Stimulated activated effector memory CD8-positive, alpha-beta T cell treated with anti-CD3 and anti-CD28 coated beads, Interleukin-12 subunit alpha, Interleukin-12 subunit beta, amount 100 ng/mL, for 72 hours (primary cell): ENCODE measurements at regions not wholly inside any gene's neighbourhood (a gene's known extent, or its start where the extent isn't known, plus 50 kb on each side); places are given as distances from the start of the nearest gene placed in this dataset.

ENCODE experiments used
- ATAC-seq: fragments of 150-1000 bp; cut with Tn5 transposase; 2 replicates; pipeline ENCODE4 v1.10.0; 2021
- DNase-seq, 2 donors: peaks; one replicate each; pipeline ENCODE4 v3.0.0; 2021 to 2022; ENCODE audit warnings: low spot score in 2 of 2
- H3K27ac Mint-ChIP-seq: one replicate; pipeline ENCODE4 v1.8.0; 2022; ENCODE audit warnings: mild to moderate bottlenecking, mixed read lengths
- H3K36me3 Mint-ChIP-seq: one replicate; pipeline ENCODE4 v1.8.0; 2022; ENCODE audit warnings: mild to moderate bottlenecking, mixed read lengths
- H3K4me1 Mint-ChIP-seq: one replicate; pipeline ENCODE4 v1.8.0; 2022; ENCODE audit warnings: mixed read lengths
- H3K4me3 Mint-ChIP-seq: one replicate; pipeline ENCODE4 v1.8.0; 2022; ENCODE audit warnings: mild to moderate bottlenecking, mixed read lengths
- H3K9me3 Mint-ChIP-seq: one replicate; pipeline ENCODE4 v1.8.0; 2022; ENCODE audit warnings: mixed read lengths

GRCh38 chr12:42792265-42792664, 202.7 kb upstream of the PRICKLE1 start:
- H3K4me1 Mint-ChIP-seq: no peaks in the 10 kb centered on the region

GRCh38 chr12:42791399-42791798, 201.9 kb upstream of the PRICKLE1 start:
- Mint-ChIP-seq H3K27ac (no peak overlapping the region), H3K4me1 (no peaks in the 10 kb centered on the region), H3K9me3 (peaks cover 2% of the 10 kb centered on the region), H3K4me3 (no peak overlapping the region), H3K36me3 (no peaks in the 10 kb centered on the region)
- ATAC-seq: no peak
- DNase-seq: no peak

More at GRCh38 chr12:42792265-42792664, 202.7 kb upstream of the PRICKLE1 start:
- Mint-ChIP-seq H3K4me3 (no peak overlapping the region), H3K9me3 (peaks cover 2% of the 10 kb centered on the region), H3K36me3 (no peaks in the 10 kb centered on the region), H3K27ac (no peak overlapping the region)
- DNase-seq (no peak), ATAC-seq (no peak)

- Mint-ChIP-seq H3K4me3 (no peak overlapping the region), H3K27ac (no peak overlapping the region), H3K4me1 (no peaks in the 10 kb centered on the region), H3K9me3 (peaks cover 2% of the 10 kb centered on the region), H3K36me3 (no peaks in the 10 kb centered on the region)
- ATAC-seq (no peak), DNase-seq (no peak)
Observed at GRCh38 chr12:42790761-42791151, 201.2 kb upstream of the PRICKLE1 start.

DNA sequence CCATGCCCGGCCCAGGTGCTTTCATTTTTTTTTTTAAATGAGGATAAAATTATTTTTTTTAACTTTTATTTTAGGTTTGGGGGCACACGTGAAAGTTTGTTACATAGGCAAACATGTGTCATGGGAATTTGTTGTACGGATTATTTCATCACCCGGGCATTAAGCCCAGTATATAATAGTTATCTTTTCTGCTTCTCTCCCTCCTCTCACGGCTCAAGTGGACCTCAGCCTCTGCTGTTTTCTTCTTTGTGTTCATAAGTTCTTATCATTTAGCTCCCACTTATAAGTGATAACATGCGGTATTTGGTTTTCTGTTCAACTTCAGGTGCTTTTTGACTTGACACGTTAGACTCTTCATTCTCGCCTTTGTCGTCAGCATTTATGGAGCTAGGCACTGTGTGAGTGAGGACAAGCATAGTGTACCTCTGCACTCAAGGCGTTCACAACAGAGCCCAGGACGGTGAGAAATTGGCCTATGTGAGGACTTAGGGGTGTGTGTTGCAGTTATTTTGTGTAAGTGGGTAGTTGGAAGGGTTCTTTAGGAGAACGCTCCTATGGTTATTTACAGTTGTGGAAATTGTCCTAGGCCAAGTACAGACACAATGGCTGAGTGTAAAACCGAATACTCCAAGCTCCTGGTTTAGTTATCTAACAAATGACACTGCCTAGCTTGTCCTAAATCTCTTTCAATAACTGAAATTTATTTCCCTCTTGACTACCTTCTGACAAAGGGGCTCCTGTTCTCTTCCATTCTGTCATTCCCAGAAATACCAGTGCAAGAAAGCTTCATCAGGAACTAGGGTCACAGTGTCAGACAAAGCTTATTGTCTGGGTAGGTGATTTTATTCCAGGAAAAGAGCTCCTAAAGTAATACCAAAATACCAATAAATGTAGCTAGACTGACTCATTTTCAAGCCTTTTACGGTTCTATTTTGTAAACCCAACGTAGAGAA, 200.5 kb upstream of the PRICKLE1 start:
- Mint-ChIP-seq H3K4me1 (no peaks in the 10 kb centered on the region), H3K36me3 (no peaks in the 10 kb centered on the region), H3K4me3 (no peak overlapping the region), H3K9me3 (peaks cover 2% of the 10 kb centered on the region), H3K27ac (no peak overlapping the region)
- DNase-seq: no peak
- no peak for ATAC-seq

GRCh38 chr12:42786400-42787148, 197.0 kb upstream of the PRICKLE1 start:
- DNase-seq (no peak), ATAC-seq (no peak)
- Mint-ChIP-seq H3K36me3 (no peaks in the 10 kb centered on the region), H3K9me3 (no peaks in the 10 kb centered on the region), H3K27ac (no peak overlapping the region), H3K4me1 (no peaks in the 10 kb centered on the region), H3K4me3 (no peak overlapping the region)

DNA sequence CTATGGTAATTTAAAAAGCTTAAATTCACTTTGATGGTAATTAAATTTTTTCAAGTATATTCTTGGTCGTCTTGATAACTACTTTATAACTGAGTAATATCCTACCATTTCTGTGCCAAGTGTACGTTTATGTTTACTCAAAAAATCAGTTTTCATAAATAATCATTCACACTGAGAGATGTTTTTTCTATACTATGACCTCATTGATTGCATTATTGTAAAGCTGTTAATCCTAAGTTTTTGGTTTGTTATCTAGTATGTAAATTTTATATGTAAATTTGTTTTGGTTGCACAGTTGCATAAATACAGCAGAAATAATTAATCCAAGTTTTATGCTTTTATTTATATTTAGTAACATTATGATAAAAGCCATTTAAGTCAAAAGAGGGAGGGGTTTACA, 196.4 kb upstream of the PRICKLE1 start:
- H3K36me3 Mint-ChIP-seq: no peaks in the 10 kb centered on the region
- no peaks in the 10 kb centered on the region for H3K9me3 Mint-ChIP-seq
- DNase-seq (no peak), ATAC-seq (no peak)
- no peak overlapping the region for H3K27ac Mint-ChIP-seq
- H3K4me1 Mint-ChIP-seq: no peaks in the 10 kb centered on the region
- H3K4me3 Mint-ChIP-seq: no peak overlapping the region

GRCh38 chr12:42780671-42781070, 191.1 kb upstream of the PRICKLE1 start:
- DNase-seq: no peak
- Mint-ChIP-seq H3K27ac (no peak overlapping the region), H3K36me3 (no peaks in the 10 kb centered on the region), H3K4me1 (no peaks in the 10 kb centered on the region), H3K4me3 (no peak overlapping the region), H3K9me3 (no peaks in the 10 kb centered on the region)
- no peak for ATAC-seq

DNA sequence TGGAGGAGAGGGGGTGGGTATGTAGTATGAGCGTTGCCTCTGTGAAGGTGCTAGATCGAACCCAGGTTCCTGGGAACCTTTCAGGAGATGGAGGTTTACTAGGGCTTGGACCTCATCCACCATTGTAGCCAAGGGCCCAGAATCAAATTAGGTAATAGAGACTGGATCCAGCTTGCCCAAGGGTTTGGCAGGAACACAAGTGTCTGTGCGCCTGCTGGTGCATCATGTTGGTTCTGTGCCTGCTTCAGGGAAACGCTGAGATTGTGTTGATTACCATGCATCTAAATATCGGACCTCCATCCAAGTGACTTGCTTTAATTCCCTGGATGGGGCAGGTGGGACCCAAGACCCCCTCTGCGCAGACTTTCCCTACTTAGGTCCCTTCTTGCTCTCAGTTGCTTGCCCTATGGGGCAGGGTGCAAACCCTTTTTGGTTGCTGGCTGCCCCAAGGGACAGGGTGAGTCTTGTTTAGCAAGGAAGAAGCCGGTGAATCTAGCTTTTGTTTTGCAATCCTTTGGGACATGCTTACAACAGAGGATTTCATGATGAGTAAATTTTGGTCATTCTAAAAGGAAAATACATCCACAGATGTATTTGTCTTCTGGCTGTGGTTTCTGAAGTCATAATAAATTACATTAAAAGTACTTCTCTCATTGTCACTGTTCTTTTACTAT, 189.8 kb upstream of the PRICKLE1 start:
- ATAC-seq (no peak), DNase-seq (no peak)
- Mint-ChIP-seq H3K9me3 (no peaks in the 10 kb centered on the region), H3K27ac (no peak overlapping the region), H3K4me1 (no peaks in the 10 kb centered on the region), H3K36me3 (no peaks in the 10 kb centered on the region), H3K4me3 (no peak overlapping the region)

DNA sequence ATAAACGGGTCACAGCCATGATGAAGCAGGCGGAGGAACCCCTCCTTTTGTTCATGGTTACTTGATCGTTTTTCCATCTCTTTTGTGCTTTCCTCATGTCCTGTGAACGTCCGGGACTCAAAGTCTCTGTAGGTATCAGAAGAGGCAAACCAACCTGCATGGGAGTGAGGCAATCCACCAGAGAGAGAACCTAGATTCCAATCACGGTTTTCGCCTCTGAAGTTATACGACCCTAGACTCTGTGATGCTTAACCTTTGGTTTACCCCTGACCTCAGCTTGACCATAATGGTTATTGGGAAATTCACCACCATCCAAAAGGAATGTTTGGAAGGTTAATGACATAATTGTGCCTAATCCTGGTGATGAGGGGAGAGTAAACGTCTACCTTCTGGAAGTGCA, 186.8 kb upstream of the PRICKLE1 start:
- Mint-ChIP-seq H3K4me1 (no peaks in the 10 kb centered on the region), H3K36me3 (no peaks in the 10 kb centered on the region), H3K4me3 (no peak overlapping the region), H3K9me3 (peaks cover 8% of the 10 kb centered on the region), H3K27ac (no peak overlapping the region)
- ATAC-seq: no peak
- DNase-seq: no peak

GRCh38 chr12:42774238-42774637, 184.7 kb upstream of the PRICKLE1 start:
- no peak overlapping the region for H3K27ac Mint-ChIP-seq
- H3K4me1 Mint-ChIP-seq: no peaks in the 10 kb centered on the region
- no peak for DNase-seq
- no peaks in the 10 kb centered on the region for H3K36me3 Mint-ChIP-seq
- no peak for ATAC-seq
- peaks cover 14% of the 10 kb centered on the region for H3K9me3 Mint-ChIP-seq
- no peak overlapping the region for H3K4me3 Mint-ChIP-seq

GRCh38 chr12:42770261-42770660, 180.7 kb upstream of the PRICKLE1 start:
- no peak overlapping the region for H3K4me3 Mint-ChIP-seq
- DNase-seq: no peak
- no peak overlapping the region for H3K27ac Mint-ChIP-seq
- H3K36me3 Mint-ChIP-seq: no peaks in the 10 kb centered on the region
- H3K4me1 Mint-ChIP-seq: no peaks in the 10 kb centered on the region
- H3K9me3 Mint-ChIP-seq: peaks cover 14% of the 10 kb centered on the region
- no peak for ATAC-seq

DNA sequence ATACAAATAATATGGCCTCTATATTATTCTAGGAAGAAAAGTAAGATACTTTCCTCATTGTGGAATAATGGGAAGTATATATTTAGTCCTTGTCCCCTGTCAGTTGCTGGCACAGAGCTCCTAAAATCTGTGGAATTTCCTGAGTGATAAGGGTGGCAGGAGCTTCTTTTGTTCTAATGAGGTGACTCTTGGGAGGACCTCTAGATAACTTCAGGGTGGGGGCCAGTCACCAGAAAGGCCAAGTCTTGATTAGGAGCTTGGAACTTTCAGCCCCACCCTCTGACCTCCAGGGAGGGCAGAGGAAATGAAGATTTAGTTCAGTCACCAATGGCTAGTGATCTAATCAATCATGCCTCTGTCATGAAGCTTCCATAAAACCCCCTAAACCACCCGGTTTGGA, 179.9 kb upstream of the PRICKLE1 start:
- no peak for ATAC-seq
- peaks cover 14% of the 10 kb centered on the region for H3K9me3 Mint-ChIP-seq
- no peak for DNase-seq
- H3K36me3 Mint-ChIP-seq: no peaks in the 10 kb centered on the region
- H3K4me1 Mint-ChIP-seq: no peaks in the 10 kb centered on the region
- no peak overlapping the region for H3K27ac Mint-ChIP-seq
- H3K4me3 Mint-ChIP-seq: no peak overlapping the region

DNA sequence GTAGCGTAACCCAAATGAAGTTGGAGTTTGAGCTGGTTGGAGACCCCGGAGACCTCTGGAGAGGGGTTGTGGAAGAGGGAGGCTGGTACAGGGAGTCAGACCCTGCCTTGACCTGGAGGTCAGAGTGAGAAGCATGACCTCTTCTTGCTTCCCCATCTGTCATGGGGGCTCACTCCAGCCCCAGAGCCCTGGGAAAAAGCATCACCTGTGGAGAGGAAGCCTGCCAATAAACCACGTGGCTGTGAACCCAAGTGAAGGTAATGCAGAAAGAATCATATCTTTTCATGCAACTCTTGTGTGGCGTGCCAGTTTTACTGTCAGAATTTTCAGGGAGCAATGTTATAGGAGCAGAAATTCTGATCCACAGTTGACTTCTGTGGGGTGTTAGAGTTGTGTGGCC, 178.5 kb upstream of the PRICKLE1 start:
- H3K4me3 Mint-ChIP-seq: no peak overlapping the region
- H3K36me3 Mint-ChIP-seq: no peaks in the 10 kb centered on the region
- DNase-seq (no peak), ATAC-seq (no peak)
- H3K9me3 Mint-ChIP-seq: peaks cover 11% of the 10 kb centered on the region
- H3K4me1 Mint-ChIP-seq: no peaks in the 10 kb centered on the region
- H3K27ac Mint-ChIP-seq: no peak overlapping the region

- H3K4me3 Mint-ChIP-seq: no peak overlapping the region
- H3K27ac Mint-ChIP-seq: no peak overlapping the region
- no peaks in the 10 kb centered on the region for H3K4me1 Mint-ChIP-seq
- peaks cover 10% of the 10 kb centered on the region for H3K9me3 Mint-ChIP-seq
- DNase-seq (no peak), ATAC-seq (no peak)
- no peaks in the 10 kb centered on the region for H3K36me3 Mint-ChIP-seq
Observed at GRCh38 chr12:42767326-42767954, 177.9 kb upstream of the PRICKLE1 start.

GRCh38 chr12:42766754-42767153, 177.2 kb upstream of the PRICKLE1 start:
- Mint-ChIP-seq H3K27ac (no peak overlapping the region), H3K36me3 (no peaks in the 10 kb centered on the region), H3K4me3 (no peak overlapping the region), H3K9me3 (peaks cover 10% of the 10 kb centered on the region), H3K4me1 (no peaks in the 10 kb centered on the region)
- ATAC-seq (no peak), DNase-seq (no peak)
